ENCODE measurements at regions not wholly inside any gene's neighbourhood (a gene's known extent, or its start where the extent isn't known, plus 50 kb on each side); places are given as distances from the start of the nearest gene placed in this dataset.

DNA sequence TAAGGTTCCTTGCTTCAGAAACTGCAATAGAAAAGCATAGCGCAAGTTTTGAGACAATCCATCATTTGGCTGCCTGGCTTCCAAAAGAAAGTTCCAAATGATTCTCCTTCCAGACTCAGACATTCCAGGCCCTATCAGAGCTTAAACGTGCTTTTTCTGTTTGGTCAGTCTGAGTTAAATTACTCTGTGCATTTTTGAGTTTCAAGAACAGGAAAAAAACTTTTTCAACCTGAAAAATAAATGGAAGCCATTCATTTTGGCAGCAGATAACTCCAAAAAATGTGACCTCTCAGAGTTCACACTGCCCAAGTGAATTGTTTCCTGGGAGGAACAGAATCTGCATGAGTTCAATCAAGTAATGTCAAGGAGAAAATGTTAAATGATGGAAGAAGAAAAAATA is 354.2 kb downstream of the CXCL12 start:
- Histone ChIP-seq H3K27me3 (no peaks in the 10 kb centered on the region), H3K9me3 (no peaks in the 10 kb centered on the region), H3K27ac (no peak overlapping the region), H3K36me3 (no peaks in the 10 kb centered on the region), H3K4me3 (no peak overlapping the region), H3K4me1 (peaks cover 0 to 10% (median 0%) of the 10 kb centered on the region in 3 donors)
- no peak for DNase-seq
- WGBS, 2 donors: 41 to 59% methylated on average over 2 of the region's 2 CpGs
- intact Hi-C loops (cut with DNase I): no loop called here
- no peak for TF ChIP-seq POLR2A (IDR thresholded peaks at IDR 0.05)
- TF ChIP-seq, protein P1, sequence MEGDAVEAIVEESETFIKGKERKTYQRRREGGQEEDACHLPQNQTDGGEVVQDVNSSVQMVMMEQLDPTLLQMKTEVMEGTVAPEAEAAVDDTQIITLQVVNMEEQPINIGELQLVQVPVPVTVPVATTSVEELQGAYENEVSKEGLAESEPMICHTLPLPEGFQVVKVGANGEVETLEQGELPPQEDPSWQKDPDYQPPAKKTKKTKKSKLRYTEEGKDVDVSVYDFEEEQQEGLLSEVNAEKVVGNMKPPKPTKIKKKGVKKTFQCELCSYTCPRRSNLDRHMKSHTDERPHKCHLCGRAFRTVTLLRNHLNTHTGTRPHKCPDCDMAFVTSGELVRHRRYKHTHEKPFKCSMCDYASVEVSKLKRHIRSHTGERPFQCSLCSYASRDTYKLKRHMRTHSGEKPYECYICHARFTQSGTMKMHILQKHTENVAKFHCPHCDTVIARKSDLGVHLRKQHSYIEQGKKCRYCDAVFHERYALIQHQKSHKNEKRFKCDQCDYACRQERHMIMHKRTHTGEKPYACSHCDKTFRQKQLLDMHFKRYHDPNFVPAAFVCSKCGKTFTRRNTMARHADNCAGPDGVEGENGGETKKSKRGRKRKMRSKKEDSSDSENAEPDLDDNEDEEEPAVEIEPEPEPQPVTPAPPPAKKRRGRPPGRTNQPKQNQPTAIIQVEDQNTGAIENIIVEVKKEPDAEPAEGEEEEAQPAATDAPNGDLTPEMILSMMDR (IDR thresholded peaks at IDR 0.05): no peak

GRCh38 chr10:44030132-44030531 is 354.8 kb downstream of the CXCL12 start:
- DNase-seq: no peak

DNA sequence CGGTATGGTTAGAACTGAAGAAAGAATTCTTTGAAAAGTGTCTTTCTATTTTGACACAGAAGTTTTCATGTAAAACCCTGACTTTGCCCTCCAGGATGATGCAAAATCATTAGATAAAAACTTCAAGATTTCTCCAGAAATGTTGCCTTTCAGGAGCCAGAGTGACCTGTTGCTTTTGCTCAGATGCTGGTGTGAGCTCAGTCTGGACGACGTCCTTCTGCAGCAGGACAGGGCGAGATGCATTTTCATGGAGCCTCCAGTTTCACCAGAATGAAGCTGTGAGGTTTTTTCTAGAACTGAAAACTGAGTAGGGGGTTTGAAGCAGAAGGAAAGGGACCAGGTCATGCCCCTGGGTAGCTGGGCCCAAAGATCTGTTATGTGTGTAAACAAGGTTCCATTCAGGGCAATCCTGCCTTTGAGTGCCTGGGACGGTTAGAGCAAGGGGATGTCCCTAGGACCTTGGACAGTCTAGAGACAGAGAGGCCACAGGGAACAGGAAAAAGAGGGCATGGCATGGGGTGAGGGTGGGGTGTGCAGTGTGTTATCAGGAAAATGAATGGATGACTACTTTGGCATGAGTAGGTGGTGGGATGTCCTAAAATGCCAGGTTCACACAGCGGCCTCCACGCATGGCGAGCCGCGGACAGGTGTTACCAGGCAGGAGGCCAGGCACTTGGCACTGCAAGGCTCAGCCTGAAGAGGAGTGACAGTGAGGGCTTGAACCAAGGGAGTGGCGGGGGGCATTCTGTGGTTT is 356.3 kb downstream of the CXCL12 start:
- no peak for DNase-seq
- intact Hi-C loops (cut with DNase I): no loop called here
- Histone ChIP-seq H3K27me3 (no peaks in the 10 kb centered on the region), H3K27ac (no peak overlapping the region), H3K4me3 (no peak overlapping the region), H3K9me3 (no peaks in the 10 kb centered on the region), H3K4me1 (peaks cover 0 to 10% (median 0%) of the 10 kb centered on the region in 3 donors), H3K36me3 (no peaks in the 10 kb centered on the region)
- WGBS, 2 donors: 83 to 86% methylated on average over 7 to 10 of the region's 11 CpGs
- no peak for TF ChIP-seq POLR2A (IDR thresholded peaks at IDR 0.05)
- TF ChIP-seq, protein P1 (IDR thresholded peaks at IDR 0.05): no peak

More at GRCh38 chr10:44030132-44030531, 354.8 kb downstream of the CXCL12 start:
- Histone ChIP-seq H3K4me3 (no peak overlapping the region), H3K9me3 (no peaks in the 10 kb centered on the region), H3K36me3 (no peaks in the 10 kb centered on the region), H3K27ac (no peak overlapping the region), H3K27me3 (no peaks in the 10 kb centered on the region), H3K4me1 (peaks cover 0 to 10% (median 0%) of the 10 kb centered on the region in 3 donors)
- TF ChIP-seq POLR2A (IDR thresholded peaks at IDR 0.05): no peak
- TF ChIP-seq, protein P1 (IDR thresholded peaks at IDR 0.05): no peak
- WGBS, 2 donors: 42% methylated on average over 2 of the region's 4 CpGs; no CpG with 5 or more reads in 1 of the 2 donors
- intact Hi-C loops (cut with DNase I): no loop called here

DNA sequence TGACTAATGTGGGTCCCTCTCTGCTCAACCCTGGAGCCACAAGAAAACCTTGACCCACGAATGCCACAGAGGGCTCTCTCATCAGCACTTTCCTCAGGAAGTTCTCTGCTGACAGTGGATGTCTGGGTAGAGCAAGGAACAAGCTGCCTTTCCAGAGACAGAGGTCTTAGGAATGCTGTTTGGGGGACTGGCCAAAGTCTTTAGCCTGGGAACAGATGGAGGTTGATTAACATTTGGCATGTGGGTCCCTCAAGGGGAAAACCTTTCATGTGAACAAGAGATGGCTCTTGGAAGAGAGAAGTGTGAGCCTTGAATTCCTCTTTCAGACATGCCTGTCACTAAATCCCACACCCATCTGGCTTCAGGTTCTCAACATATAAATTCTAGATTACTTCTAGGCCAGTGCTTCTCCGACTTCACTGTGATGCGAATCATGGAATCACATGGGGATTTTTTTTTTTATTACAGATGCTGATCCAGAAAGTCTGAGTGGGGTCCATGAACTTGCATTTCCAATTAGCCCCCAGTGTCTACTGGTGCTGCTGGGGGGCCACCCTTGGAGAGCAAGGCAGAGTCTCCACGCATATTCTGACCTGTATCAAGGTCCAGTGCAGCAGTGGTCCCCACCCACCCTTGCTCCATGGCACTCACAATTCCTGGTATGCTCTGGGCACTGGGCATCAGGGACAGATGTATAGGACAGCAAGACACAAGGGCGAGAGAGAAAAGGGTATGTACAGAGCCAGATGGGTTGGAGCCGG is 360.4 kb downstream of the CXCL12 start:
- Histone ChIP-seq H3K9me3 (no peaks in the 10 kb centered on the region), H3K27me3 (no peaks in the 10 kb centered on the region), H3K36me3 (no peaks in the 10 kb centered on the region), H3K27ac (no peak overlapping the region), H3K4me1 (no peaks in the 10 kb centered on the region), H3K4me3 (no peak overlapping the region)
- DNase-seq: no peak
- TF ChIP-seq POLR2A (IDR thresholded peaks at IDR 0.05): no peak
- TF ChIP-seq, protein P1 (IDR thresholded peaks at IDR 0.05): no peak
- intact Hi-C loops (cut with DNase I): no loop called here
- WGBS, 2 donors: 58 to 85% methylated on average over 6 of the region's 6 CpGs

GRCh38 chr10:44023517-44023916 is 361.4 kb downstream of the CXCL12 start:
- no peak for DNase-seq
- no peak for TF ChIP-seq POLR2A (IDR thresholded peaks at IDR 0.05)
- TF ChIP-seq, protein P1 (IDR thresholded peaks at IDR 0.05): no peak
- no peaks in the 10 kb centered on the region for H3K36me3 ChIP-seq
- intact Hi-C loops (cut with DNase I): no loop called here
- no peak overlapping the region for H3K4me3 ChIP-seq
- no peaks in the 10 kb centered on the region for H3K9me3 ChIP-seq
- WGBS, 2 donors: 78 to 80% methylated on average over 5 of the region's 5 CpGs
- no peaks in the 10 kb centered on the region for H3K4me1 ChIP-seq
- H3K27ac ChIP-seq: no peak overlapping the region
- no peaks in the 10 kb centered on the region for H3K27me3 ChIP-seq
